ENCODE measurements at regions not wholly inside any gene's neighbourhood (a gene's known extent, or its start where the extent isn't known, plus 50 kb on each side); places are given as distances from the start of the nearest gene placed in this dataset.

DNA sequence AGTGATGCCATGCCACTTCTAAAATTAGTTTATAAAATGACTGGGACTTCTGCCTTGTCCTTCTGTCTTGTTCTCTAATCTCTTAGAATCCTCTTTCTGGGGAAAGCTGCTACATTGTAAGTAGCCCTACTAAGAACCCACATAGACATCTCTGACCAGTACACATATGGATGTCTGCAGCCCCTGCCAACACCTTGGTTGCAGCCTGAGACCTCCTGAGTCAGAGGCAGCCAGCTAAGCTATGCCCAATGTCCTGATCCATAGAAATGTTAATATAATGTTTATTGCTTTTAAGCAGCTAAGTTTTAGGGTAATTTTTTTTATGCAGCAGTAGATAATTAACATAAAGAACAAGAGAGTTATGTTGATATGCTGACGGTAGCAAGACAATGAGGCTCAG is 1029.5 kb upstream of the INTU start:
- intact Hi-C loops (cut with micrococcal nuclease): loop anchor here (10.0 kb wide), 1 partner anchor 848 kb away; no protein-coding TSS in a partner anchor
- no peaks in the 10 kb centered on the region for H3K79me2 ChIP-seq (ENCODE audit: control insufficient read depth, insufficient read depth, low read length)
- H3K9me3 ChIP-seq (replicated peaks; ENCODE audit: control insufficient read depth, insufficient read depth, low read length): no peaks in the 10 kb centered on the region
- TF ChIP-seq EZH2 (IDR thresholded peaks at IDR 0.05; ENCODE audit: borderline replicate concordance, low read depth, low read length, severe bottlenecking) (no peak), JUN (IDR thresholded peaks at IDR 0.05; ENCODE audit: borderline replicate concordance, insufficient read depth, insufficient read length, low read depth) (no peak), MYC (IDR thresholded peaks at IDR 0.05; ENCODE audit: low read depth, low read length) (no peak), CTCF (IDR thresholded peaks at IDR 0.05; ENCODE audit: extremely low read depth in 1 of 2, insufficient read depth in 1 of 2, low read depth in 1 of 2, low read length in 2 of 2) (no peak), POLR2AphosphoS5 (IDR thresholded peaks at IDR 0.05; ENCODE audit: insufficient read depth, low read depth, low read length) (no peak), GATA2 (IDR thresholded peaks at IDR 0.05; ENCODE audit: insufficient read depth, insufficient read length, low read depth, low read length) (no peak), POLR2A (IDR thresholded peaks at IDR 0.05; ENCODE audit: low read depth, low read length) (no peak), FOS (IDR thresholded peaks at IDR 0.05; ENCODE audit: borderline replicate concordance, insufficient read depth, low read length) (no peak)
- TF ChIP-seq, protein P1, sequence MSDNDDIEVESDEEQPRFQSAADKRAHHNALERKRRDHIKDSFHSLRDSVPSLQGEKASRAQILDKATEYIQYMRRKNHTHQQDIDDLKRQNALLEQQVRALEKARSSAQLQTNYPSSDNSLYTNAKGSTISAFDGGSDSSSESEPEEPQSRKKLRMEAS (IDR thresholded peaks at IDR 0.05; ENCODE audit: insufficient read depth, insufficient read length): no peak
- ChIA-PET CTCF (interaction anchor here (1.1 to 4.2 kb wide), 4 partner anchors 56 to 1289 kb away, joined by 3 to 39 read pairs (median 7); partner anchors contain the start of gene FAT4), POLR2A (no interaction called here)
- H3K4me1 ChIP-seq (ENCODE audit: control insufficient read depth, extremely low read depth, insufficient read depth, low read length): no peaks in the 10 kb centered on the region
- BruUV-seq (replicated peaks): no TSS peak
- FAIRE-seq: no peak
- dilution Hi-C loops (cut with MboI; ENCODE audit: extremely low pct_ligation_motif_present, low sequenced_read_pairs): no loop called here
- H3K27ac ChIP-seq (ENCODE audit: insufficient read depth, low read depth, low read length): no peak overlapping the region
- H3K4me3 ChIP-seq (replicated peaks in 1 of 3; ENCODE audit: insufficient read depth in 1 of 3, low read depth in 1 of 3, low read length in 3 of 3): no peak overlapping the region
- DNase-seq (ENCODE audit: low read depth, low spot score): no peak
- H4K20me1 ChIP-seq (replicated peaks; ENCODE audit: control insufficient read depth, extremely low read depth, insufficient read depth, low read length): no peaks in the 10 kb centered on the region
- no peak overlapping the region for H2AFZ ChIP-seq (ENCODE audit: low read depth, low read length)
- H3K27me3 ChIP-seq (ENCODE audit: control insufficient read depth in 2 of 2, insufficient read depth in 2 of 2, low read length in 2 of 2): no peaks in the 10 kb centered on the region
- H3K9ac ChIP-seq (replicated peaks; ENCODE audit: extremely low read depth, insufficient read depth, low read length): no peak overlapping the region
- H3K4me2 ChIP-seq (ENCODE audit: insufficient read depth, low read length): no peak overlapping the region
- no peaks in the 10 kb centered on the region for H3K9me1 ChIP-seq (replicated peaks; ENCODE audit: control insufficient read depth, extremely low read depth, insufficient read depth, low read length)
- H3K36me3 ChIP-seq (ENCODE audit: control insufficient read depth in 2 of 2, extremely low read depth in 1 of 2, insufficient read depth in 2 of 2, low read length in 2 of 2): no peaks in the 10 kb centered on the region
